HG02798 (cell line): ENCODE measurements at regions not wholly inside any gene's neighbourhood (a gene's known extent, or its start where the extent isn't known, plus 50 kb on each side); places are given as distances from the start of the nearest gene placed in this dataset.
"Not testable (repeated sequence)": the region's sequence is repeated elsewhere in the genome, so short reads cannot be mapped to it uniquely, and the experiment has no call there.

ENCODE experiments used
- ATAC-seq: cut with Tn5 transposase; IDR thresholded peaks from one replicate; pipeline ENCODE4 v1.9.1; 2021; ENCODE audit warnings: mild to moderate bottlenecking; ENCODE audit not compliant: unreplicated experiment, poor library complexity

- ATAC-seq: not testable (repeated sequence)
Observed at GRCh38 chr14:45634651-45635441, 381.8 kb upstream of the MIS18BP1 start.

GRCh38 chr14:45633220-45633984 lies 380.4 kb upstream of the MIS18BP1 start:
- no peak for ATAC-seq

GRCh38 chr14:45621731-45622130 lies 368.7 kb upstream of the MIS18BP1 start:
- no peak for ATAC-seq

- no peak for ATAC-seq
Observed at GRCh38 chr14:45619831-45620230, 366.8 kb upstream of the MIS18BP1 start.

- ATAC-seq: no peak
Observed at GRCh38 chr14:45610318-45610717, 357.3 kb upstream of the MIS18BP1 start.

- no peak for ATAC-seq
Observed at GRCh38 chr14:45587142-45587541, 334.1 kb upstream of the MIS18BP1 start.

- no peak for ATAC-seq
Observed at GRCh38 chr14:45559626-45560025, 306.6 kb upstream of the MIS18BP1 start.

- ATAC-seq: no peak
Observed at GRCh38 chr14:45558183-45558582, 305.2 kb upstream of the MIS18BP1 start.

- ATAC-seq: no peak
Observed at GRCh38 chr14:45553981-45554380, 301.0 kb upstream of the MIS18BP1 start.

GRCh38 chr14:45551240-45551820 lies 298.3 kb upstream of the MIS18BP1 start:
- ATAC-seq: not testable (repeated sequence)

- no peak for ATAC-seq
Observed at GRCh38 chr14:45531022-45531421, 278.0 kb upstream of the MIS18BP1 start.

- peak; percentile 76 for ATAC-seq
Observed at GRCh38 chr14:45526715-45527549, 273.9 kb upstream of the MIS18BP1 start.

- ATAC-seq: no peak
Observed at GRCh38 chr14:45519766-45520165, 266.8 kb upstream of the MIS18BP1 start.

- ATAC-seq: no peak
Observed at GRCh38 chr14:45492876-45493275, 239.9 kb upstream of the MIS18BP1 start.

- ATAC-seq: no peak
Observed at GRCh38 chr14:45491914-45492313, 238.9 kb upstream of the MIS18BP1 start.

- no peak for ATAC-seq
Observed at GRCh38 chr14:45486599-45486998, 233.6 kb upstream of the MIS18BP1 start.

- ATAC-seq: no peak
Observed at GRCh38 chr14:45467023-45467422, 214.0 kb upstream of the MIS18BP1 start.

- ATAC-seq: no peak
Observed at GRCh38 chr14:45434221-45434620, 181.2 kb upstream of the MIS18BP1 start.

GRCh38 chr14:45426685-45427282 lies 173.8 kb upstream of the MIS18BP1 start:
- ATAC-seq: peak; percentile 69

GRCh38 chr14:45406942-45407341 lies 153.9 kb upstream of the MIS18BP1 start:
- no peak for ATAC-seq
